ENCODE measurements at regions not wholly inside any gene's neighbourhood (a gene's known extent, or its start where the extent isn't known, plus 50 kb on each side); places are given as distances from the start of the nearest gene placed in this dataset.
"Not testable (repeated sequence)": the region's sequence is repeated elsewhere in the genome, so short reads cannot be mapped to it uniquely, and the experiment has no call there.

DNA sequence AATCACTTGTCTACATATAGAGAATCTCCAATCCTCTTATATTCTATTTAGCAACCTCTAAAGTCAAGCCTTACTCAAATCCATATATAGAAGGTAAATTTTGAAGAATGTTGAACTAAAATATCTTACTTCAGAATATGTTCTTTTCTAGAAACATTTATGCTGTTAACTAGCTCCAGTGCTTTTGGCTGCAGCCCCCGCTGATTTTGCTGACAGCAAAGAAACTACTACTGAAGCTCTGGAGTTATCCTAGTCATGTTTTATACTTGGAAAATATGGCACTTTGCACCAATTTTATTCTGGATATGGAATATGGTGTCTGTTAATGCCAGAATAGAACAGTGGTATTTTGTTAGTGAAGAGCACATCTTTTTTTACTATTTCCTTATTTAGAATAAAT lies 212.4 kb upstream of the FSIP2 start:
- no peak for DNase-seq

DNA sequence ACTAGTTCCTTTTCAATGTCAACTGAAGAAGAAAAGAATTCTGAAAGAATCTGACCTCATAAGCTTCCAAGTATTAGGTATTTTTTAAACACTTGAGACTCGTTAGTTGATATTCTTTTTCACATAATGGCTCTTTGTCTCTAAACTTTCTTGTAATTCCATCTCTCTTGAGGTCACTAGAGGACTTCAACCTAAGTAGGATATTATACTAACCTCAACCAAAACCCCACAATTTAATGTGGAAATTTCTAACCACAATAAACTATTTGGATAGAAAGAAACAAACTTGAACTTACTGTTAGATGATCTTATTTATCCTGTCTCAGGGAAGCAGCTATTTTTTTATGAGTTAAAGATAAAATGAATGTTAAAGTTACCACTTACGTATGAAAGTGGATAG lies 206.9 kb upstream of the FSIP2 start:
- DNase-seq = no peak

GRCh38 chr2:185537689-185538088 lies 200.9 kb upstream of the FSIP2 start:
- no peak for DNase-seq

DNA sequence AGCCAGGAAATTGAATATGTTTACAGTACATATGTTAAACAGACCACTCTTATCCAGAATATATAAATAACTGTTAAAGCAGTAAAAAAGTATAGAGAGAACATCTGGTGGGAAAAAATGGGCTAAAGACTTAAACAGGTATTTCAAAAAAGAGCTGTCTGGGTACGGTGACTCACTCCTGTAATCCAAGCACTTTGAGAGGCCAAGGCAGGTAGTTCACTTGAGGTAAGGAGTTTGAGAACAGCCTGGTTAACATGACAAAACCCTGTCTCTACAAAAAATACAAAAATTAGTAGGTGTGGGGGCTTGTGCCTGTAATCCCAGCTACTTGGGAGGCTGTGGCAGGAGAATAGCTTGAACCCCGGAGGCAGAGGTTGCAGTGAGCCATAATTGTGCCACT lies 171.4 kb upstream of the FSIP2 start:
- no peak for DNase-seq

DNA sequence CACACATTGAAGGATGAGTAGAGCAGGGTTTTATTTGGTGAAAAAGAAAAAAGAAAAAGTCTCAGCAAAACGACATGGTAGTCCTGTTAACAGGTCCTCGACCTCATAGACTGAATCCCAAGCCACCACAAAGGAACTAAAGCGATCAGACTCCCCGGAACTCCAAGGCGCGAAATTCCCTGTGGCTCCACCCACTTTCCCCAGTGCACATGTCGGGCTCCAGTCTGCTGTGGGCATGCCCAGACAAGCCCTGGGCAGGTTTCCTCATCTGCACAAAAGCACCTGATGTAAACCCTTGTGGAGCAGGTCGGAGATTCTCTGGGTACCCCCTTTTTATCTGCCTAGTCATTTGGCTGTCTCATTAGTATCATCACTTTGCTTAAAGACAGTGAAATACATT lies 170.7 kb upstream of the FSIP2 start:
- DNase-seq = no peak

DNA sequence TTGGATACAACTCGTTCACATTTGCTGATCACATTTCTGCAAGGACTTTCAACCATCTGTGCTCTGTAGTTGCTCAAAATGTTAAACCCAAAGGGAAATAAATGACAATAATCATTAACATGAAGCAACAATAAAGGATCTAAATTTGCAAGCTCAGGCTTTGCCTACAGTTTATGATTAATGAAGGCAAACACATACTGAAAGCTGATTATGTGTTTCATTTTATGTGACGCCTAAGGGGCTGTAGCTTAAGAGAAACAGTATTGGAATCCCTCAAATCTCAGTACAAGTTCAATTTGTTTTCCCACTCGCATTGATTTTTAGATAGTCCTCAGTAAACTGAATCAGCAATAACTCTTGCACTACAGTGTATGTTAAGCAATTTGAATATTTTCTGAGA lies 160.3 kb upstream of the FSIP2 start:
- DNase-seq = no peak

DNA sequence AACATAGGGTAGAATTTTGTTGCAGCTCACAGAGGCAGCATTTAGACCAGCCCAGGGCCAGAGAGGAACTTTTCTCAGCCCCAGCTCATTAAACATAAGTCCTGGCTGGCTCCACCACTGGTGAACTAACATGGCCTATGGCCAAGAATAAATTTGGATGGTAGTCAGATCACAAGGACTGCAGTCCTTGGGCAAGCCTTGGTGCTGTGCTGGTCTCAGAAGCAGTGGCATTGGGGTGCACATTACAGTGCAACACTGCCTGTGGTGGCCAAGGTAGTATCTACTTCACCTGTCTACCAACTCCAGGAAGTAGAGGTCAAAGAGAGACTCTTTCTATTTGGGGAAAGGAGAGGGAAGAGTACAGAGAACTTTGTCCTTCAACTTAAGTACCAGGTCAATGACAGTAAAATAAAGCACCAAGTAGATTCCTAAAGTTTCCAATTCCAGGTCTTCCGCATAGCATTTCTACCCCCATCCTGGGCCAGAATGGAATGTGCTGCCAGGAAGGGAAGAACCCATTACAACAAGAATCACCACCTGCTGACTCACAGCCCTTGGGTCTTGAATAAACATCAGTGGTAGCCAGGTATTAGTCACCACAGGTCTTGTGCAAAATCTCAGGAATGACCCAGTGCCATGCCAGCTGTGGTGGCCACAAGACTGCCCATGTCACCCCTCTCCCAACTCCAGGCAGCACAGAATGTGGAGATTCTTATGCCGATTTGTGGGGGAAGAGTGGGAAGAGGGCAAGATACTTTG lies 155.4 kb upstream of the FSIP2 start:
- DNase-seq = no peak

DNA sequence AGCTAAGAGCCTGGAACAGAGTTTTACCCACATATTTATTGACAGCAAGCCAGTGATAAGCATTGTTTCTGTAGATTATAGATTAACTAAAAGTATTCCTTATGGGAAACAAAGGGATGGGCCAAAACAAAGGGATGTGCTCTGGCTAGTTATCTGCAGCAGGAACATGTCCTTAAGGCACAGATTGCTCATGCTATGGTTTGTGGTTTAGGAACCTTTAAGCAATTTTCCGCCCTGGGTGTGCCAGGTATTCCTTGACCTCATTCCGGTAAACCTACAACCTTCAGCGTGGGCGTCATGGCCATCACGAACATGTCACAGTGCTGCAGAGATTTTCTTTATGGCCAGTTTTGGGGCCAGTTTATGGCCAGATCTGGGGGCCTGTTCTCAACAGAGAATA lies 153.4 kb upstream of the FSIP2 start:
- not testable (repeated sequence) for DNase-seq

- DNase-seq = not testable (repeated sequence)
Observed at GRCh38 chr2:185591276-185591675, 147.3 kb upstream of the FSIP2 start.

GRCh38 chr2:185607945-185608344 lies 130.7 kb upstream of the FSIP2 start:
- no peak for DNase-seq

DNA sequence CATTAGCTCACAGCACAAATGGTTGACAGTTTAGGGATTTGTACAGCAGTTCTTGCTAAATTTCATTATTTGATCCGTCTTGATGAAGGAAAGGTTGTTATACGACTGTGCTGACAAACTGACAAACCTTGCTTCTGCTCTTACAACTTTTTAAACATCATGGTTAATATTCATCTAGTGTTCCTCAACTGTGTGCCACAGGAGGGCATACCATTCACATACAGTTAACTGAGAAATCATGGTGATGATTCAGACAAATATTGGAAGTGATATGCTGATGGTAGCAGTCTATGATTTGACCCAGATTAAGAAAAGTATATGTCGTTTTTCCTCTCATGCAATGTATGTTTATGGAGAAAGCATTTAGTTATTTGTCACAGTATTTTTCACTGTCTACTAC lies 129.8 kb upstream of the FSIP2 start:
- DNase-seq = no peak

DNA sequence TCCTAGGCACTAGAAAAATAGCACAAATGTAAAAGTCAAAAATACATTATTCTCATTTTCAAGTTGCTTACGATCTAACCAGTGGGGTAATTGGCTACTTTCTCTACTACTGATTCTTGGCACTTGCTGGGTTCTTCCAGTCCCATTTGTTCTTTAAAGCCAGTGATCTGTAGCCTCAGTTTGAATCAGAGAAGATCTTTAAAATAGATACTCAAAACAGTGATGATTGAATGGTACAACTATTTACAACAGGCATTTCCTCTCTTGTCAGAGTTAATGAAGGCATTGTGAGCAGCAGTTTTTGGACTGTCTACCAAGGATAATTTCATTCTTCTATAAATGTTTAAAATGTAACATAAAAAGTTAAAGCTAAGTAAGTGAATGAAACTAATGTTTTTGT lies 128.3 kb upstream of the FSIP2 start:
- DNase-seq = no peak

DNA sequence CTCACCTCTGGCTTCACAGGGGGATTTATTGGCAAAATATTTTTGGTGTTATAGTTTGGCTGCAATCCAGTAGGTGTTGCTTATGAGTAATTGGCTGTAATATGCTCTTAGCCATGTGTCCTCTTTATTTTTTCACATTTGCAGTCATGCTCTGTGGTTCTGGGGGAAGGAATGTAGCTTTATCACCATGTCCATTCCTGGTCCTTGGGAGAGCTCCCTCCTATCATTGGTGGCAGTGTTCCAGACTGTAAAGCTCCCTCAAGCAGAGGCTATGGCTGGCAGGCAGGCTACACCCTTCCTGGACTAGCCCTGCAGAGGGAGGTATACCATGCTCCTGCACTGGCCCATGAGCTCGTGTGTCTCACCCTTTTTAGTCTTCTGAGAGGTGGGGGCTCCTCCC lies 120.0 kb upstream of the FSIP2 start:
- no peak for DNase-seq

- DNase-seq = no peak
Observed at GRCh38 chr2:185625604-185626003, 113.0 kb upstream of the FSIP2 start.

DNA sequence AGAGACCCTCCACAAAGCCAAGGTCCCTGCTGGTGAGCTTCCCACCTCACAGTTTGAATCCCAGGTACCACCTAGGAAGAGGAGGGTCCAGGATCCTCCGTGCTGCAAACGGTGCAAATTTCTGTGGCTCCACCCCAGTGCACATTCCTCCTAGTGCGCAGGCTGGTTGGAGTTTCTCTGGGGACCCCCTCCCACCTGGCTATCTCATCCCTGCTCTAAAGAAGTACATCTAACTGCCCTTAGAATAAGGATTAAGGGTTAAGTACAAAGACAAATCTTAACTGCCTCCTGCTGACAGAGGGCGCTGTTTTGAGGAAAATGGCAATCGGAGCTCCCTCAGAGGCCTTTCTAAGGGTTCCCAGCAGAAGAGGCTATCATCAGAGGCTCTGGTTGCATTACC lies 109.6 kb upstream of the FSIP2 start:
- no peak for DNase-seq

DNA sequence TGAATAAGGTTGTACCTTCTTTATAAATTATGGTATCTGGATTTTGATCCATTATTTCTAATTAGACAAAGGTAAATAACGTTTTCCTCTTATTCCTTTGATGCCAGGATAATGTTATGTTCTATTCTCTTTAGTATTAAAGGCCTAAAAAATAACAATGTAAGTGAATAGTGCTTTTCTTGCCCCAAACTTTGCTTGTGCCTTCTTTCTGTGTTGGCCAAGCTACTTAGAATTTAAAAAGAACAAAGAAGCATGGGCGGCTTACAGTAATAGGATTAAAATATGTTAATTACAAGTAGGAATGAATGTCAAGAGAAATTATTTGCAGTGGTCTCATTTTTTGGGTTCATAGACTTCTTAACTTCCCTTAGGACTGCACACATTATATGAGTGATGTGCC lies 105.0 kb upstream of the FSIP2 start:
- no peak for DNase-seq

DNA sequence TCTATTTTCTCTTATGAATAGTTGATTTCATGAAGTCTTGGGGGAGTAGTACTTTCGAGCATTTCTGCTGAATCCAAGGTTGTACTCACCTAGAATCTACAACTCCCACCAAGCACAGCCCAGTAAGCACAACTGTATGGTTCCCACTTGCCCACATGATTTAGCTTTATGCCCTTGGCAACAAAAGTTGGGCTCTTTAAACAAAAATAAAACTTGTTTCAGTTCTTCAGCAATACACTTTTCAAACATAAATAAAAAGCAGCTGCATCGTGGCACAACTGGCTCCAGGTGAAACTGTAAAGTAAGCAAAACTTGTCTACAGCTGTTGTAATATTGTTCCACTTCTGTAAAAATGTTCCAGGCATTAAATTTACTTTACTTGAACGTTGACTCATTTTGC lies 99.8 kb upstream of the FSIP2 start:
- no peak for DNase-seq

- DNase-seq = no peak
Observed at GRCh38 chr2:185640588-185640987, 98.0 kb upstream of the FSIP2 start.

- DNase-seq = no peak
Observed at GRCh38 chr2:185643434-185643833, 95.2 kb upstream of the FSIP2 start.

GRCh38 chr2:185644828-185645227 lies 93.8 kb upstream of the FSIP2 start:
- DNase-seq = no peak

GRCh38 chr2:185645529-185645928 lies 93.1 kb upstream of the FSIP2 start:
- DNase-seq = no peak

DNA sequence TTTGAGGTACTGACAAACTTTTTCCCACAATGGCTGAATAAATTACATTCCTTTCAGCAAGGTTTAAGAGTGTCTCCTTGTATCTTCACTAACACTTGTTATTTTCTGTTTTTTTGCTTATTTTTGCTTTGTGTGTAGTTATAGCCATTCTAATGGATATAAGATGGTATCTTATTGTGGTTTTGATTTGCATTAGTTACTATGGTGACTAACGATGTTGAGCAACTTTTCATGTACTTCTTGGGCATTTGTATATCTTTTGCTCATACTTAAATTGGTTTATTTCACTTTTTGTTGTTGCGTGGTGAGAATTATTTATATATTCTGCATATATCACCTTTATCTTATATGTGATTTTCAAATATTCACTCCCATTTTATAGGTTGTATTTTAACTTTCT lies 79.9 kb upstream of the FSIP2 start:
- DNase-seq = no peak

DNA sequence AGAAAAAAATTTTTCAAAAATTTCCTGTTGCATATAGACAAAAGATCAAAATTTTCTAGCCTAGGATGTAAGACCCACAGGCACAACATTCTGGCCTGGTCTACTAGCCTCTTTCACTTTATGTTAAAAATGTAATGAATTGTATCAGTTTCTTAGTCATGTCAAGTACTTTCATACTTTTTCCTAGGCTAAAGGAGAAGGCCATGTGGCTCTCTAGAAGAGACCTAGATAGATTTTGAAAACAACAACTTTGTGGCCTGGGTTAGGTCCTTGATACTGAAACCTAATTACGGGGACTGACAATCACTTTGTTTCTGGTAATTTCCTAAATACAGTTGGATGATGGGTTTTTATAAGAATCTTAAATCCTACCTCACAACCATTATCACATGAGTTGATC lies 74.8 kb upstream of the FSIP2 start:
- DNase-seq = no peak

DNA sequence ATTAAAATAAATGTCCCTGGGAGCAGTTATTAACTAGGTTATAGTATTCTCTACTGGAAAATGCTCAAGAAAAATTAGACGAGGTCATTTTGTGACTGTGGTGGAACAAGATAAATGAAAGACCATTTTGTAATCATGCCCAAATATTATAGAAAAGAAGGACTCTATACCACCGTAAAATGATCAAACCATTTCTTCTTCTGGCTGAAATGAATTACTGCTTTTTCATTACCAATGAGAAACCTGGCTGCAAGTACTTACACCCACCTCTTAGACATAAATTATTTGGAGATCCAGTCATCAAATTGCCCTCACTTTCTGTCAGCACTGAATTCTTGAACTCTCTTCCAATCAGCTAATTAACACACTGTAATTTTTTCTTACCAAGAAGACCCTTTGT lies 74.2 kb upstream of the FSIP2 start:
- DNase-seq = no peak

- DNase-seq = no peak
Observed at GRCh38 chr2:185665251-185665814, 73.3 kb upstream of the FSIP2 start.

Data from stimulated activated CD4-positive, alpha-beta T cell treated with anti-CD3 and anti-CD28 coated beads, Interleukin-4, amount 100 ng/mL, for 1 hour (primary cell).